Esophagus muscularis mucosa (tissue), 4 donors: ENCODE measurements at regions not wholly inside any gene's neighbourhood (a gene's known extent, or its start where the extent isn't known, plus 50 kb on each side); places are given as distances from the start of the nearest gene placed in this dataset.

ENCODE experiments used
- CTCF ChIP-seq, 3 experiments: fragments of 200-600 bp in 2 of 3; fragments of 450-650 bp in 1 of 3; sonication (generic) in 2 of 3; IDR thresholded peaks; one replicate each; pipeline ENCODE4 v1.5.1; 2017 to 2019; ENCODE audit warnings: antibody characterized with exemption in 3 of 3, mild to moderate bottlenecking in 2 of 3, moderate library complexity in 1 of 3
- EP300 ChIP-seq: sonication (generic); formaldehyde crosslinking; IDR thresholded peaks from one replicate; pipeline ENCODE4 v1.6.1; 2017; ENCODE audit warnings: antibody characterized with exemption
- POLR2A ChIP-seq: fragments of 450-650 bp; IDR thresholded peaks from one replicate; pipeline ENCODE4 v1.6.1; 2017; ENCODE audit warnings: antibody characterized with exemption, moderate library complexity, mild to moderate bottlenecking, low read depth
- POLR2AphosphoS5 ChIP-seq, 2 donors: sonication (generic); formaldehyde crosslinking; IDR thresholded peaks; one replicate each; pipeline ENCODE4 v1.6.1; 2017; ENCODE audit warnings: antibody characterized with exemption in 2 of 2

- TF ChIP-seq POLR2A (no peak), CTCF (IDR thresholded peaks at IDR 0.05) (no peak), EP300 (no peak), POLR2AphosphoS5 (IDR thresholded peaks at IDR 0.05) (no peak)
These were observed 213.0 kb upstream of the PRMT6 start for GRCh38 chr1:106843518-106843917.
